Inferior parietal cortex (tissue), 1 donor: ENCODE measurements at regions not wholly inside any gene's neighbourhood (a gene's known extent, or its start where the extent isn't known, plus 50 kb on each side); places are given as distances from the start of the nearest gene placed in this dataset.

ENCODE experiments used
- DNase-seq: peaks from one replicate; pipeline ENCODE4 v3.0.0-alpha.2; 2016; ENCODE audit errors: extremely low spot score

GRCh38 chrY:26408671-26409328, 786.9 kb downstream of the CDY1 start:
- no peak for DNase-seq

- DNase-seq, result no peak
Measured at GRCh38 chrY:26409329-26409712, 787.4 kb downstream of the CDY1 start.
